ENCODE measurements at regions not wholly inside any gene's neighbourhood (a gene's known extent, or its start where the extent isn't known, plus 50 kb on each side); places are given as distances from the start of the nearest gene placed in this dataset.

DNA sequence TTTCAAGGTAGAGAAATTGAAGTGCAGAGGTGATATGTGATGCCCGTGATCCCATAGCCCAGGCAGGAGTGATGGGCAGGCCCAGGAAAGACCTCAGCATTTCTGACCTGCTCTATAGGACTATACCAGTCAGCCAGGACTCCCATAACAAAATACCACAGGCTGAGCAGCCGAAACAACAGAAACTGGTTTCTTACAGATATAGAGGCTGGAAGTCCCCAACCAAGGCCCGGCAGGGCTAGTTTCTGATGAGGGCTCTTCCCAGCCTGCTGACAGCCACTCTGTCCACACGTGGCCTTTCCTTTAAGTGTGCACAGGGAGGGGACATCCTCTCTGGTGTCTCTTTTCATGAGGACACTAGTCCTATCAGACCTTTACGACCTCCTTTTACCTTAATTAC lies 104.2 kb upstream of the AGAP1 start (continued):
- TF ChIP-seq, protein P1, sequence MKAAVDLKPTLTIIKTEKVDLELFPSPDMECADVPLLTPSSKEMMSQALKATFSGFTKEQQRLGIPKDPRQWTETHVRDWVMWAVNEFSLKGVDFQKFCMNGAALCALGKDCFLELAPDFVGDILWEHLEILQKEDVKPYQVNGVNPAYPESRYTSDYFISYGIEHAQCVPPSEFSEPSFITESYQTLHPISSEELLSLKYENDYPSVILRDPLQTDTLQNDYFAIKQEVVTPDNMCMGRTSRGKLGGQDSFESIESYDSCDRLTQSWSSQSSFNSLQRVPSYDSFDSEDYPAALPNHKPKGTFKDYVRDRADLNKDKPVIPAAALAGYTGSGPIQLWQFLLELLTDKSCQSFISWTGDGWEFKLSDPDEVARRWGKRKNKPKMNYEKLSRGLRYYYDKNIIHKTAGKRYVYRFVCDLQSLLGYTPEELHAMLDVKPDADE (IDR thresholded peaks at IDR 0.05) = no peak
- TF ChIP-seq EZH2 (IDR thresholded peaks at IDR 0.05; ENCODE audit: low read depth, unreplicated experiment) (no peak), JUNB (IDR thresholded peaks at IDR 0.05; ENCODE audit: unreplicated experiment) (no peak)

DNA sequence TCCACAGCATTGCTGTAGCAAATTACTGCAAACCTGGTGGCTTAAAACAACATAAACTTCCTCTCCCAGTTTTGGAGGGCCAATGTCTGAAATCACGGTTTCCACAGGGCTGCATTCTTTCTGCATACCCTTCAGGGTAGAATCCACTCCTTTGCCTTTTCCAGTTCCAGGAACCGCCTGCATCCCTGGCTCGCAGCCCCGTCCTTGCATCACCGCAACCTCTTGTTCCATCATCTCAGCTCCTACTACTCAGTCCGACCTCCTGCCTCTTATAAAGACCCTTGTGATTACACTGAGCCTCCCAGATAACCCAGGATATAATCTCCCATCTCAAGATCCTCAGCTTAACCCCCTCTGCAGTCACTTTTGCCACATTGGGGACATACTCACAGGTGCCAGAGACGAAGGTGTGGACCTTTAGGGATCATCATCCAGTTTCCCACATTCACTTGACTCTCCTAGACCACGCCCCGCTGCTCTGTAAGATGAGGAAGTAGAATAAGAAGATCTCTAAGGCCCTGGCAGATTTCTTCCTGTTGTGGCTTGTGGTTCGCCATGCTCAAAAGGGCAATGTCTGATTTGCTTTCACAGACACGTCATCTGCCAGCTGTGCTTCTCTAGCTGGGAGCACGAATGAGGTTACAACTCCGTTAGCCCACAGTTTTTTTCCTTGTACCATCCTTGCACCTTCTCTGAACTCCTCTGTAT lies 103.6 kb upstream of the AGAP1 start:
- Mint-ChIP-seq H3K27me3 (ENCODE audit: insufficient read depth, low read depth, poor library complexity) (no peaks in the 10 kb centered on the region), H3K9me3 (peaks cover 2% of the 10 kb centered on the region; the same call in 1 of the 3 replicates), H3K4me3 (no peak overlapping the region), H3K4me1 (peaks cover under 1% of the 10 kb centered on the region), H3K27ac (no peak overlapping the region), H3K36me3 (ENCODE audit: low read depth) (no peaks in the 10 kb centered on the region)
- Histone ChIP-seq H3K9me2 (ENCODE audit: insufficient read depth) (peaks cover 5% of the 10 kb centered on the region; the same call in 1 of the 2 replicates), H3K27ac (ENCODE audit: low read depth) (no peak overlapping the region), H3K79me2 (replicated peaks; ENCODE audit: insufficient read depth) (no peaks in the 10 kb centered on the region), H3K4me3 (no peak overlapping the region), H3K36me3 (ENCODE audit: insufficient read depth) (no peaks in the 10 kb centered on the region), H3K4me1 (ENCODE audit: insufficient read depth) (no peaks in the 10 kb centered on the region), H3F3A (replicated peaks; ENCODE audit: low read depth) (no peaks in the 10 kb centered on the region), H3K4me2 (no peak overlapping the region), H3K27me3 (ENCODE audit: insufficient read depth) (no peaks in the 10 kb centered on the region), H2AFZ (no peak overlapping the region), H4K20me1 (replicated peaks; ENCODE audit: insufficient read depth) (no peaks in the 10 kb centered on the region)
- DNase-seq (ENCODE audit: low spot score) (no peak), ATAC-seq (no peak)
- TF ChIP-seq, protein P2, sequence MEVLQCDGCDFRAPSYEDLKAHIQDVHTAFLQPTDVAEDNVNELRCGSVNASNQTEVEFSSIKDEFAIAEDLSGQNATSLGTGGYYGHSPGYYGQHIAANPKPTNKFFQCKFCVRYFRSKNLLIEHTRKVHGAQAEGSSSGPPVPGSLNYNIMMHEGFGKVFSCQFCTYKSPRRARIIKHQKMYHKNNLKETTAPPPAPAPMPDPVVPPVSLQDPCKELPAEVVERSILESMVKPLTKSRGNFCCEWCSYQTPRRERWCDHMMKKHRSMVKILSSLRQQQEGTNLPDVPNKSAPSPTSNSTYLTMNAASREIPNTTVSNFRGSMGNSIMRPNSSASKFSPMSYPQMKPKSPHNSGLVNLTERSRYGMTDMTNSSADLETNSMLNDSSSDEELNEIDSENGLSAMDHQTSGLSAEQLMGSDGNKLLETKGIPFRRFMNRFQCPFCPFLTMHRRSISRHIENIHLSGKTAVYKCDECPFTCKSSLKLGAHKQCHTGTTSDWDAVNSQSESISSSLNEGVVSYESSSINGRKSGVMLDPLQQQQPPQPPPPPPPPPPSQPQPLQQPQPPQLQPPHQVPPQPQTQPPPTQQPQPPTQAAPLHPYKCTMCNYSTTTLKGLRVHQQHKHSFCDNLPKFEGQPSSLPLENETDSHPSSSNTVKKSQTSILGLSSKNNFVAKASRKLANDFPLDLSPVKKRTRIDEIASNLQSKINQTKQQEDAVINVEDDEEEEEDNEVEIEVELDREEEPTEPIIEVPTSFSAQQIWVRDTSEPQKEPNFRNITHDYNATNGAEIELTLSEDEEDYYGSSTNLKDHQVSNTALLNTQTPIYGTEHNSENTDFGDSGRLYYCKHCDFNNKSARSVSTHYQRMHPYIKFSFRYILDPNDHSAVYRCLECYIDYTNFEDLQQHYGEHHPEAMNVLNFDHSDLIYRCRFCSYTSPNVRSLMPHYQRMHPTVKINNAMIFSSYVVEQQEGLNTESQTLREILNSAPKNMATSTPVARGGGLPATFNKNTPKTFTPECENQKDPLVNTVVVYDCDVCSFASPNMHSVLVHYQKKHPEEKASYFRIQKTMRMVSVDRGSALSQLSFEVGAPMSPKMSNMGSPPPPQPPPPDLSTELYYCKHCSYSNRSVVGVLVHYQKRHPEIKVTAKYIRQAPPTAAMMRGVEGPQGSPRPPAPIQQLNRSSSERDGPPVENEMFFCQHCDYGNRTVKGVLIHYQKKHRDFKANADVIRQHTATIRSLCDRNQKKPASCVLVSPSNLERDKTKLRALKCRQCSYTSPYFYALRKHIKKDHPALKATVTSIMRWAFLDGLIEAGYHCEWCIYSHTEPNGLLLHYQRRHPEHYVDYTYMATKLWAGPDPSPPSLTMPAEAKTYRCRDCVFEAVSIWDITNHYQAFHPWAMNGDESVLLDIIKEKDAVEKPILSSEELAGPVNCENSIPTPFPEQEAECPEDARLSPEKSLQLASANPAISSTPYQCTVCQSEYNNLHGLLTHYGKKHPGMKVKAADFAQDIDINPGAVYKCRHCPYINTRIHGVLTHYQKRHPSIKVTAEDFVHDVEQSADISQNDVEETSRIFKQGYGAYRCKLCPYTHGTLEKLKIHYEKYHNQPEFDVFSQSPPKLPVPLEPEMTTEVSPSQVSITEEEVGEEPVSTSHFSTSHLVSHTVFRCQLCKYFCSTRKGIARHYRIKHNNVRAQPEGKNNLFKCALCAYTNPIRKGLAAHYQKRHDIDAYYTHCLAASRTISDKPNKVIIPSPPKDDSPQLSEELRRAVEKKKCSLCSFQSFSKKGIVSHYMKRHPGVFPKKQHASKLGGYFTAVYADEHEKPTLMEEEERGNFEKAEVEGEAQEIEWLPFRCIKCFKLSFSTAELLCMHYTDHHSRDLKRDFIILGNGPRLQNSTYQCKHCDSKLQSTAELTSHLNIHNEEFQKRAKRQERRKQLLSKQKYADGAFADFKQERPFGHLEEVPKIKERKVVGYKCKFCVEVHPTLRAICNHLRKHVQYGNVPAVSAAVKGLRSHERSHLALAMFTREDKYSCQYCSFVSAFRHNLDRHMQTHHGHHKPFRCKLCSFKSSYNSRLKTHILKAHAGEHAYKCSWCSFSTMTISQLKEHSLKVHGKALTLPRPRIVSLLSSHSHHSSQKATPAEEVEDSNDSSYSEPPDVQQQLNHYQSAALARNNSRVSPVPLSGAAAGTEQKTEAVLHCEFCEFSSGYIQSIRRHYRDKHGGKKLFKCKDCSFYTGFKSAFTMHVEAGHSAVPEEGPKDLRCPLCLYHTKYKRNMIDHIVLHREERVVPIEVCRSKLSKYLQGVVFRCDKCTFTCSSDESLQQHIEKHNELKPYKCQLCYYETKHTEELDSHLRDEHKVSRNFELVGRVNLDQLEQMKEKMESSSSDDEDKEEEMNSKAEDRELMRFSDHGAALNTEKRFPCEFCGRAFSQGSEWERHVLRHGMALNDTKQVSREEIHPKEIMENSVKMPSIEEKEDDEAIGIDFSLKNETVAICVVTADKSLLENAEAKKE (CRISPR knock-in tag; IDR thresholded peaks at IDR 0.05) = no peak
- TF ChIP-seq POLR2AphosphoS5 (IDR thresholded peaks at IDR 0.05; ENCODE audit: low read depth) (no peak), ZNF114 (CRISPR knock-in tag; IDR thresholded peaks at IDR 0.05) (no peak), STAT1 (IDR thresholded peaks at IDR 0.05; ENCODE audit: unreplicated experiment) (no peak), JUNB (IDR thresholded peaks at IDR 0.05; ENCODE audit: unreplicated experiment) (no peak), NANOG (IDR thresholded peaks at IDR 0.05; ENCODE audit: borderline replicate concordance) (no peak), ZNF331 (CRISPR knock-in tag; IDR thresholded peaks at IDR 0.05; ENCODE audit: low read depth) (no peak), EZH2phosphoT487 (IDR thresholded peaks at IDR 0.05; ENCODE audit: unreplicated experiment) (no peak), EZH2 (IDR thresholded peaks at IDR 0.05; ENCODE audit: low read depth, unreplicated experiment) (no peak), CREB1 (CRISPR knock-in tag; IDR thresholded peaks at IDR 0.05; ENCODE audit: low read depth) (no peak)
- TF ChIP-seq, protein P3, sequence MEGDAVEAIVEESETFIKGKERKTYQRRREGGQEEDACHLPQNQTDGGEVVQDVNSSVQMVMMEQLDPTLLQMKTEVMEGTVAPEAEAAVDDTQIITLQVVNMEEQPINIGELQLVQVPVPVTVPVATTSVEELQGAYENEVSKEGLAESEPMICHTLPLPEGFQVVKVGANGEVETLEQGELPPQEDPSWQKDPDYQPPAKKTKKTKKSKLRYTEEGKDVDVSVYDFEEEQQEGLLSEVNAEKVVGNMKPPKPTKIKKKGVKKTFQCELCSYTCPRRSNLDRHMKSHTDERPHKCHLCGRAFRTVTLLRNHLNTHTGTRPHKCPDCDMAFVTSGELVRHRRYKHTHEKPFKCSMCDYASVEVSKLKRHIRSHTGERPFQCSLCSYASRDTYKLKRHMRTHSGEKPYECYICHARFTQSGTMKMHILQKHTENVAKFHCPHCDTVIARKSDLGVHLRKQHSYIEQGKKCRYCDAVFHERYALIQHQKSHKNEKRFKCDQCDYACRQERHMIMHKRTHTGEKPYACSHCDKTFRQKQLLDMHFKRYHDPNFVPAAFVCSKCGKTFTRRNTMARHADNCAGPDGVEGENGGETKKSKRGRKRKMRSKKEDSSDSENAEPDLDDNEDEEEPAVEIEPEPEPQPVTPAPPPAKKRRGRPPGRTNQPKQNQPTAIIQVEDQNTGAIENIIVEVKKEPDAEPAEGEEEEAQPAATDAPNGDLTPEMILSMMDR (conservative IDR thresholded peaks at IDR 0.05; ENCODE audit: low read depth in 2 of 2) = no peak
- TF ChIP-seq, protein P1 (IDR thresholded peaks at IDR 0.05) = no peak

All from GM23338 (cell line).